ENCODE measurements at regions not wholly inside any gene's neighbourhood (a gene's known extent, or its start where the extent isn't known, plus 50 kb on each side); places are given as distances from the start of the nearest gene placed in this dataset.

- H3K4me3 ChIP-seq (ENCODE audit: control insufficient read depth, low read depth, low read length) = no peak overlapping the region
- TF ChIP-seq CTCF (conservative IDR thresholded peaks at IDR 0.05; ENCODE audit: control insufficient read depth, insufficient read depth, low read depth, low read length) = no peak
- no peak for DNase-seq (ENCODE audit: low read depth)
Observed at GRCh38 chr2:142484111-142484510, 353.3 kb upstream of the LRP1B start.

GRCh38 chr2:142483653-142484052 lies 352.8 kb upstream of the LRP1B start:
- no peak for TF ChIP-seq CTCF (conservative IDR thresholded peaks at IDR 0.05; ENCODE audit: control insufficient read depth, insufficient read depth, low read depth, low read length)
- no peak overlapping the region for H3K4me3 ChIP-seq (ENCODE audit: control insufficient read depth, low read depth, low read length)
- no peak for DNase-seq (ENCODE audit: low read depth)

- no peak for TF ChIP-seq CTCF (conservative IDR thresholded peaks at IDR 0.05; ENCODE audit: control insufficient read depth, insufficient read depth, low read depth, low read length)
- H3K4me3 ChIP-seq (ENCODE audit: control insufficient read depth, low read depth, low read length) = no peak overlapping the region
- no peak for DNase-seq (ENCODE audit: low read depth)
Observed at GRCh38 chr2:142478206-142478605, 347.4 kb upstream of the LRP1B start.

- DNase-seq (ENCODE audit: low read depth) = no peak
- no peak for TF ChIP-seq CTCF (conservative IDR thresholded peaks at IDR 0.05; ENCODE audit: control insufficient read depth, insufficient read depth, low read depth, low read length)
- no peak overlapping the region for H3K4me3 ChIP-seq (ENCODE audit: control insufficient read depth, low read depth, low read length)
Observed at GRCh38 chr2:142472382-142472781, 341.6 kb upstream of the LRP1B start.

GRCh38 chr2:142467321-142467720 lies 336.5 kb upstream of the LRP1B start:
- H3K4me3 ChIP-seq (ENCODE audit: control insufficient read depth, low read depth, low read length) = no peak overlapping the region
- TF ChIP-seq CTCF (conservative IDR thresholded peaks at IDR 0.05; ENCODE audit: control insufficient read depth, insufficient read depth, low read depth, low read length) = no peak
- DNase-seq (ENCODE audit: low read depth) = no peak

- TF ChIP-seq CTCF (conservative IDR thresholded peaks at IDR 0.05; ENCODE audit: control insufficient read depth, insufficient read depth, low read depth, low read length) = no peak
- no peak overlapping the region for H3K4me3 ChIP-seq (ENCODE audit: control insufficient read depth, low read depth, low read length)
- DNase-seq (ENCODE audit: low read depth) = no peak
Observed at GRCh38 chr2:142463047-142463446, 332.2 kb upstream of the LRP1B start.

GRCh38 chr2:142462306-142462705 lies 331.5 kb upstream of the LRP1B start:
- DNase-seq (ENCODE audit: low read depth) = no peak
- no peak for TF ChIP-seq CTCF (conservative IDR thresholded peaks at IDR 0.05; ENCODE audit: control insufficient read depth, insufficient read depth, low read depth, low read length)
- H3K4me3 ChIP-seq (ENCODE audit: control insufficient read depth, low read depth, low read length) = no peak overlapping the region
